ENCODE measurements at regions not wholly inside any gene's neighbourhood (a gene's known extent, or its start where the extent isn't known, plus 50 kb on each side); places are given as distances from the start of the nearest gene placed in this dataset.

- TF ChIP-seq POLR2A (IDR thresholded peaks at IDR 0.05) (no peak), CTCF (IDR thresholded peaks at IDR 0.05) (no peak), EP300 (IDR thresholded peaks at IDR 0.05) (no peak)
Observed at GRCh38 chr3:31240013-31240412, 292.7 kb upstream of the STT3B start.
